ENCODE measurements at regions not wholly inside any gene's neighbourhood (a gene's known extent, or its start where the extent isn't known, plus 50 kb on each side); places are given as distances from the start of the nearest gene placed in this dataset.

GRCh38 chr18:34075963-34076860 lies 148.5 kb downstream of the NOL4 start:
- DNase-seq: no peak

GRCh38 chr18:34061226-34061625 lies 163.5 kb downstream of the NOL4 start:
- DNase-seq: no peak

GRCh38 chr18:34055227-34055626 lies 169.5 kb downstream of the NOL4 start:
- no peak for DNase-seq

GRCh38 chr18:34050661-34051060 lies 174.1 kb downstream of the NOL4 start:
- DNase-seq: no peak

GRCh38 chr18:34049511-34049910 lies 175.2 kb downstream of the NOL4 start:
- DNase-seq: no peak

GRCh38 chr18:34048423-34048822 lies 176.3 kb downstream of the NOL4 start:
- DNase-seq: no peak

- no peak for DNase-seq
Observed at GRCh38 chr18:34042423-34043146, 182.1 kb downstream of the NOL4 start.

- DNase-seq: no peak
Observed at GRCh38 chr18:34039611-34040010, 185.1 kb downstream of the NOL4 start.

GRCh38 chr18:34039201-34039600 lies 185.5 kb downstream of the NOL4 start:
- peak in 1 of 2 experiments; percentile 13 for DNase-seq

- no peak for DNase-seq
Observed at GRCh38 chr18:34038086-34038485, 186.6 kb downstream of the NOL4 start.

- DNase-seq: no peak
Observed at GRCh38 chr18:34033968-34034367, 190.7 kb downstream of the NOL4 start.

GRCh38 chr18:34031810-34032209 lies 192.9 kb downstream of the NOL4 start:
- no peak for DNase-seq

GRCh38 chr18:34028324-34028723 lies 196.4 kb downstream of the NOL4 start:
- DNase-seq: no peak

- no peak for DNase-seq
Observed at GRCh38 chr18:34025191-34025801, 199.4 kb downstream of the NOL4 start.

- DNase-seq: no peak
Observed at GRCh38 chr18:34023471-34023870, 201.2 kb downstream of the NOL4 start.

GRCh38 chr18:34018336-34018735 lies 206.4 kb downstream of the NOL4 start:
- DNase-seq: no peak

GRCh38 chr18:34003687-34004086 lies 221.0 kb downstream of the NOL4 start:
- no peak for DNase-seq

- DNase-seq: no peak
Observed at GRCh38 chr18:34002130-34002529, 222.6 kb downstream of the NOL4 start.

GRCh38 chr18:34001376-34001775 lies 223.3 kb downstream of the NOL4 start:
- DNase-seq: no peak

GRCh38 chr18:33987206-33987605 lies 237.5 kb downstream of the NOL4 start:
- no peak for DNase-seq

GRCh38 chr18:33983126-33983525 lies 241.6 kb downstream of the NOL4 start:
- no peak for DNase-seq

GRCh38 chr18:33960417-33960816 lies 264.3 kb downstream of the NOL4 start:
- DNase-seq: no peak

GRCh38 chr18:33959609-33960008 lies 265.1 kb downstream of the NOL4 start:
- no peak for DNase-seq

GRCh38 chr18:33957707-33958106 lies 267.0 kb downstream of the NOL4 start:
- no peak for DNase-seq

Measured in Kasumi-1 (cell line).